ENCODE measurements at regions not wholly inside any gene's neighbourhood (a gene's known extent, or its start where the extent isn't known, plus 50 kb on each side); places are given as distances from the start of the nearest gene placed in this dataset.

DNA sequence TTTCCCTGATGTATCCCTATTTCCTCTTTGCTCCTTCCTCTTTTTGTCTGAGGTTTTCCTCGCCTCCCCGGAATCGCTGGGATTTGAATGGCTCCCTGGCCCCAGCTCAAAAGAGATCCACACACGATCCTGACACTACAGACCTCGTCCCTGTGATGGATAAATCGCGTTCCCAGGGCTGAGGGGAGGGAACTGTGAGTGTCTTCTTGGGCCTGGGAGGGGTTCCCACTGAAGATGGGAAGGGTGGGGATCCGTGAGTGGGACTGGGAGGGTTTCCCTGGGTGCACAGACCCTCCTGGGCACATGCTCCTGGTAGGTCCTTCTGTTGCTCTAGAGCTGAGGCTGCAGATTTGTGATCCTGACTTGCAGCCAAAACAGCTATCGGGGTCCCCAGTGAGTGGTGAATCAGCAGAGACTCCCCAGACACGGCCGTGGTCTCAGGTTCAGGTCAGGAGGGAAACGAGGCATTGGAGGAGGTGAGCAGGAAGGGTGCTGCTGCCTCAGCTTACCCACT is 591.0 kb downstream of the PTPRU start:
- DNase-seq (ENCODE audit: low read depth, low spot score): no peak

- no peak for DNase-seq (ENCODE audit: low read depth, low spot score)
Observed at GRCh38 chr1:29826646-29827045, 590.3 kb downstream of the PTPRU start.

DNA sequence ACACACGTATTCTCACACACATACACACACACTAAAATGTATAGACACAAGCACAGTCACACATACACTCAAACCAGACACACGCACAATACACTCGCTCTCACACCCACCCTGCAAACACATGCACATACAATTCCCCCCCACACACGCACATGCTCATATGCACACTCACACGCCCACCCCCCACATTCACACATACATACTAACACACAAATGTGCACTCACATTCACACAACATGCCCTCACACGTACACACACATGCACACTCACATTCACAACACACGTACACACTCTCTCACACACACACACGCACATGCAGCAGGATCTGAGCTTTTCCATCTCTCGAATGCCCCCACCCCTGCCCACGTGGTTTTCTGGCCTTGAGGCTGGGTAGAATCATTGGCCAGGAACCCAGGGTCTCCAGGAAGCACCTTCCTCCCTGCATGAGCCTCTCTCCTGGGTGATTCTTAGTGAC is 589.7 kb downstream of the PTPRU start:
- DNase-seq (ENCODE audit: low read depth, low spot score): no peak

DNA sequence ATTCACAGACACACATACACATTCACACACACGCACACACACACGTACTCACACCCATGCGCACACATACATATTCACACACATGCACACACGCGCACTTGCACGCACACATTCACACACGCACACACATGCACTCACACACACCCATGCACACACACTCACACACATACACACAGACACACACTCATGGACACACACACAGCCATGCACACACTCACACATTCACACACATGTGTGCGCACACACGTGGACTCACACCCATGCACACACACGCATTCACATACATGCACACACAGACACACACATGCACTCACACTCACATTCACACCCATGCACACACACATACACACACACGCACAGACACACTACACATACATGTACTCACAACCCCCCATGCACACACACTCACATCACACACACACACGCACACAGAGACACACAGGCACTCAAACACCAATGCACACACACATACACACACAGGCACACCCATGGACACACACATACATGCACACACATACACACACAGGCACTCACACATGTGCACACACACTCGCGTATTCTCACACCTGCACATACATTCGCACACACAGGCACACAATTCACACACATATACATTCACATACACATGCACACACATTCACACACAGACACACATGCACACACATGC is 589.1 kb downstream of the PTPRU start:
- no peak for DNase-seq (ENCODE audit: low read depth, low spot score)

DNA sequence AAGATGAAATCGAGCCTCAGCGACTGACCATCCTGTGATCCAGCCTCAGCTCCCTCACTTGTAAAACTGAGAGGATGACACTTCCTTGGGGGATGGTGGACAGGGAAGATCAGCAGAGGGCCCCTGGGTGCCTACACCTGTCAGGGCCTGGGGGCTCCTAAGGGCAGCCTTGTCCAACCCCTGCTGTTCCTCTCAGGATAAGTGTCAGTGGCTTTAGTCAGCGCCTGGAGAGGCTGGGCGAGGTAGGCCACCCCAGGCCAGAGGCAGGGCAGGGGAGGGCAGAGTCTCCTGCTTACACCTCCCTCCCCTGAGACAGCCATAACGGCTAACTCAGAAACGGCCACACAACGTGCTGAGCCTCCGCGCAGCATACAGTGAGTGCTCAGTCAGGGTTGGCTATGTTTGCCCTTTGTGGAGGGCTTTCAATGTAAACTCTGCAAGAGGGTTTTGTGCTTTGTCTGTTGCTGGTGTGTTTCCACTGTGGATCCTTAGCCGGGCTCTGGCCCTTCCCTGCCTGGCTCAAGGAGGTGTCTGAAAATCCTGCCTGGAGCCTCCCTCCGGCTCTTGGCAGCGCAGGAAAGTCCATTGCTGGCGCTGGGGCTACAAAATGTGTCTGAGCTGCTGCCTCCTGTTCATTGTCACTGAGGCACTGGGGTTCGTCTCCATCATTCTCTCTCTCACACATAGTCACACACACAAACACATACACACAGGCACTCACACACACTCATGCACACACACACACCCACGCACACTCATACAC is 588.4 kb downstream of the PTPRU start:
- no peak for DNase-seq (ENCODE audit: low read depth, low spot score)

DNA sequence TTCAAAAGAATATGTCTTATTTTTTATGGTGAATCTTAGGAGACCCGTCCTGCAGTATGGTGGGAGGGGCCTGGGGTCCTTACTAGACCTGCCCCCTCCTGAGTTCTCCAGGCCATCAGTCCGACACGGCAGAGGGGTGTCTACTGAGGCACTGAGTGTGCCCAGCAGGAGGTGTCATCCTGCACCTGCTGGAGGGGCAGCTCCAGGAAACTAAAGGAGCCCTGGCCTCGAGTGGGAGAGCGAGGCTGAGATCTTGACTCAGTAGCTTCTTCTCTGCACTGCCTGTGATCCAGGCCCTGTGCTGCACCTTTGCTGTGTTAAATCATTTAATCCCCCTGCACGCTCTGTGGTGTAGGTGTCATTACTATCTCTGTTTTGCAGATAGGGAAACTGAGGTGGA is 587.7 kb downstream of the PTPRU start:
- no peak for DNase-seq (ENCODE audit: low read depth, low spot score)

- DNase-seq (ENCODE audit: low read depth, low spot score): no peak
Observed at GRCh38 chr1:29823561-29823960, 587.2 kb downstream of the PTPRU start.

DNA sequence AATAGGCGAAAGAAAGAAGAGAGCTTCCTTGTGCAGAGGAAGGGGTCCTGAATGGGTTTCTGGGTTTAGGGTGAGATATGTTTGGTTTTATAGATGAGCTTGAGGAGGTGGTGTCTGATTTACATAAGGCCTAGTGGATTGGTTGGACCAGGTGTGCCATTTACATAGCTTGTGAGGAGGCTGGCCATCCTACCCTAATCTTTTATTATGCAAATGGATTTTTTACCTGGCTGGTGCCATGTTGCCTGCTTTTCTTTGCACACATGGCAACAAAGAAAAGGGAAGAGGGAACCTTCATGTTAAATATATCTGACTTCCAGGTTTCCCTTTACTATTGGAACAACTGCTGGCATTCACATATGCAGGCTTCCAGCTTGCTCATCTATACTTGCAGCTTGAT is 585.3 kb downstream of the PTPRU start:
- DNase-seq (ENCODE audit: low read depth, low spot score): peak; percentile 42

DNA sequence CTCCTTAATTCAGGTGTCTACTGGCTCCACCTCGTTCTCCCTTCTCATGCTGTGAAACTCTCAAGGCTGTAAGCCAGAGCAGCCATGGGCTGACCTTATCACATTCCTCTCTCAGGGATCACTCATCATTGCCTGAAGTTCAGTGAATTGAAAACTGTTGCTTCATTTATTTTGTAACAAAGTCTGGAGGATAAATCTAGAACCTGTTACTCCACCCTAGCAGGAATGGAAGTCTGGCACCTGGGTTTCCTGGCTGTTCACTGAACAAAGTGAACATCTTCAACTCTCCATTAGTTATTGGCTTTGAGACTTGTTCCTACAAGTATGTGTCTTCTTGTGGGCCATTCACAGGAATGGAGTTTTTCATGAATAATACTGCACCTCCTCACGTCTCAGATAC is 584.1 kb downstream of the PTPRU start:
- DNase-seq (ENCODE audit: low read depth, low spot score): no peak

DNA sequence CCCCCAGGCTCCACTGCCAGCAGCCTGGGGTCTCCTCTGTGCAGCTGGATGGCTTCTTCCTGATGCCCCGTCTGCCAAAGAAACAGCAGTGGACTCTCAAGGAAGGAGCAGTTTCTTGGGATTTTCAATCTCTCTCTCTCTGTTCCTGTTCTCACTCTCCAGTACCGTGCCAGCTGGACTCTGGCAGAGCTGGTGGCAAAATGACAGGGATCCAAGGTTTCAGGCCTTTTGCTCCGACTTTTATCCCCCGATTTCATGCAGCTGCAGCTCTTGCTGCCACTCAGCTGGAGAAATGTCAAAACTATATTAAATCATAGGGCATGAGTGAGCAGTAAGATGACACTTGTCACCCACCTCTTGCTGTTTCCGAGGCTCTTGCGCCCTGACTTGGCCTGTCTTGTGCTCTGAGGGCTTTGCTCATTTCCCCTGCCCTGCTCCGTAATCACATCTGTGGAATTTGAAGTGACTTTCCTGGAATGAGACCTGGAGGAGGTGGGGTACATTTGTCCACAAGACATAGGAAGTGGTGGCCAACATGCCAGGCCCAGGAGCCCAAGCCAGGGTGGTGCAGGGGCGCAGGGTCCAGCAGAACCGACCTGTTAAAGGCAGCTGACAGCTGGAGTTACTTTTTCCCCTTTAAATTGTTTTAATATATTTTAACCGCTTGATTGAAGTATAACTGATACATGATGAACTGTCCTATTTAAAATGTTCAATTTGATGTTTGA is 576.2 kb downstream of the PTPRU start:
- no peak for DNase-seq (ENCODE audit: low read depth, low spot score)

DNA sequence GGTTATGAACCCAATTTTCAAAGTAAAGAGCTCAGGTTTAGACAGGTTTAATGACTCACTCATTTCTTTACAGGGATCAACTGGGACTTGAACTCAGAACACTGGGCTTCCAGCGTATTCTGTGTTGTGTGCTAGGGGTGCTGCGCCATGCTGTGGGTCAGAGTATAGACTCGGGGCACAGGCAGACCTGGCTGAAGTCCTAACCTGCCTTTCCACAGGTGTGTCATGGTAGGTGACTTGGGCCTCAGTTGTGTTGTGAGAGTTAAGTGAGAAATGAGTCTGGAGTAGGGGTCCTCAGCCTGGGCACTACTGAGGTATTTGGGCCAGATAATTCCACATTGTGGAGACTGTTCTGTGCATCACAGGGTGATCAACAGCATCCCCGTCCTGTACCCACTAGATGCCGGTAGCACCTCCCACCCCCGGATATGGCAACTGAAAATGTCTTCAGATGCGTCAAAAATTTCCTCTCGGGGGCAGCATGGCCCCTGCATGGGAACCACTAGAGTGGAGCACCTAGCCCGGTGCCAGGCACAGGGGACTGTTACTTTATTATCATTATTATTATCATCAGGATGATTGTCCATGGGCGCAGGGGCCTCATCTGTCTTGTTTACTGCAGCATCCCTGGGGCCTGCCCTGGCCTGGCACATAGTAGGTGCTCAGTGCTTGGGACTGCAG is 575.5 kb downstream of the PTPRU start:
- DNase-seq (ENCODE audit: low read depth, low spot score): no peak

GRCh38 chr1:29811247-29811646 is 574.9 kb downstream of the PTPRU start:
- no peak for DNase-seq (ENCODE audit: low read depth, low spot score)

DNA sequence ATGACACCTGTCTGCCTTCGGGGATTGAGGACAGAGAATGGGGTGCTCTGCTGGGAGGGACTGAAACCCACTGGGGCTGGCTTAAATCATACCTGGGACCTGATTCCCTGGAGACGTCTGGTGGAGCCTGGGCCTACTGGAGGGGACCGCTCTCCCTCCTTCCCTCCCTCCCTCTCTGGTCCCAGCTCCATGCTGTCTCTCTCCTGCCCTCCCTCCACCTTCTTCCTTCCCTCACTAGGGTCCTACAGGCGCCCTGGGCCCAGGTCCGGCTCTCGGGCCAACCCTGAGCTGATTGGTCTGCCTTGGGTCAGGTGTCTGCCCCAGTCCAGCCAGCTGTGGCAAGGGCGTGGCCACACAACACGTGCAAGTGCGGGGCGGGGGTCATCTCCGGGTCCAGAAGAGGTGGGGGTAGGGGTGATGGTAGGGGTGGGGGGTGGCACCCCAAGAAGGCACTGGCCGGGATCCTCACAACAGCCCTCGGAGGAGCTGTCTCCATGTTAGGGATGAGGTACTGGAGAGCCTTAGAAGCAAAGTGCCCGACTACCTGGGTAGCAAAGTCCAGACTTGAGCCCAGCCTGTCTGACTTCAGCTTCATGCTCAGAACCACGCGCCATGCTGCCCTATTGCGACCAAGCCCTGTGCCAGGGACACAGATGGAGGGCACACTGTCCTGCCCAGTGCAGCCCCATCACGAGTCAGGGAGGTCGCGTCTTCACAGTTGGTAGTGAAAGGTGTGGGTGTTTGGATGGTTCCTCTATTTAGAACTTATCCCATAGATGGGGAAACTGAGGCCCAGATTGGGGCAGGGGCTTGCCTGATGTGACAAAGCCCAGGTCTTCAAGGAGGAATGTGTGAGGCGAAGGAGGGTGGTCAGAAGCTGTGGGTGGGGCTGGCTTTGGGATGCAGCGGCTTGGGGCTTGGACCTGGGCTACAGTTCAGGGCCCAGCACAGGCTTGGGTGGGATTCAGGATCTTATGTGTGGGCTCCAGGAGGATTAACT is 574.1 kb downstream of the PTPRU start:
- no peak for DNase-seq (ENCODE audit: low read depth, low spot score)

- no peak for DNase-seq (ENCODE audit: low read depth, low spot score)
Observed at GRCh38 chr1:29809446-29810120, 573.3 kb downstream of the PTPRU start.

GRCh38 chr1:29808141-29808995 is 572.0 kb downstream of the PTPRU start:
- DNase-seq (ENCODE audit: low read depth, low spot score): no peak

GRCh38 chr1:29807689-29808088 is 571.4 kb downstream of the PTPRU start:
- no peak for DNase-seq (ENCODE audit: low read depth, low spot score)

DNA sequence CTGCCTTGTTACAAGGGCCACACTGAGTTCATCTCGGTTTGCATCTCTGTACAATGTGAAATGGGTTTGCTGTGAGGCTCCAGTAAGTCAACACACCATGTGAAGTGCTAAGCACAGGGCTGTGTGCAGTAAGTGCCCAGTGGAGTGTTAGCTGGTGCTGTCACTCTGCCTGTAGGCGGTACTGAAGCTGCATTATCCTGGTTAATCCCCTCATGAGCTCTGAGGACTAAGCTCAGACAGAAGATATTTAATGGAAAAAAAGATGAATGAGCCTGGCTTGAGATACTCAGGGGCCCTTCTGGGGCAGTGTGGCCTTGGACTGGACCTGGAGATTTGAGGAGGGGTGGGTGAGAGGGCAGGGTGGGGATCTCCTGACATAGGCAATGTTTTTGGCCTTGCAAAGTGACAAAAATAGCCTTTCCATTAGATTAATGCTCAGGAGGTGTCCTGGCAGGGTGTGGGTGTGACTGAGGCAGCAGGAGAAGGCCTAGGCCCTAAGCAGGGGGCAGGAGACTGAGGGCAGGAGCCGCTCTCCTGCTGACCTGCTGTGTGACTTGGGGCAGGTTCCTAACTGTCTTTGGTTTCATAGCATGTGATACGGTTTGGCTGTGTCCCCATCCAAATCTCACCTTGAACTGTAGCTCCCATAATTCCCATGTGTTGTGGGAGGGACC is 570.5 kb downstream of the PTPRU start:
- DNase-seq (ENCODE audit: low read depth, low spot score): no peak

DNA sequence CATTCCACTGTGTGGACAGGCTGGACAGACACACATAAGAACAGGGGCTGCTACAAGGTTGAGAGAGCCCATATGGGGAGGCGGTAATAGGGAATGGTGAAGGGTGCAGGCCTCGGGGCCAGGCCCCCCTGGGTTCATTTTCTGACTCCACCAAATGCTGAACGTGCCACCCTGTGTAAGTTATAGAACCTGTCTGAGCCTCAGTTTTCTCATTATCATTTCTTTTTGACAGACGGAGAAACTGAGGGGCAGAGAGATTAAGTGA is 569.5 kb downstream of the PTPRU start:
- DNase-seq (ENCODE audit: low read depth, low spot score): no peak

Measured in iPS DF 19.7 (cell line).